ENCODE measurements at regions not wholly inside any gene's neighbourhood (a gene's known extent, or its start where the extent isn't known, plus 50 kb on each side); places are given as distances from the start of the nearest gene placed in this dataset.
A peak's percentile ranks its signal among the peaks of the same experiment; 100 is the strongest.
"Not testable (repeated sequence)": the region's sequence is repeated elsewhere in the genome, so short reads cannot be mapped to it uniquely, and the experiment has no call there.

- no peak for TF ChIP-seq CTCF (IDR thresholded peaks at IDR 0.05; ENCODE audit: control extremely low read depth, extremely low read depth, low read depth, missing control alignments)
- CTCF ChIA-PET, result interaction anchor here (1.2 to 2.0 kb wide), 7 partner anchors 9 to 132 kb away, joined by 3 to 14 read pairs (median 5); no protein-coding TSS in a partner anchor
- POLR2A ChIA-PET, result no interaction called here
- DNase-seq (ENCODE audit: extremely low spot score), result no peak
Observed at GRCh38 chr5:108696951-108697715, 50.6 kb upstream of the FER start.

- TF ChIP-seq CTCF (IDR thresholded peaks at IDR 0.05; ENCODE audit: control extremely low read depth, extremely low read depth, low read depth, missing control alignments), result no peak
- DNase-seq (ENCODE audit: extremely low spot score), result no peak
- CTCF ChIA-PET, result interaction anchor here (1.3 to 1.8 kb wide), 3 partner anchors 16 to 131 kb away, joined by 3 to 8 read pairs (median 4); no protein-coding TSS in a partner anchor
- POLR2A ChIA-PET, result no interaction called here
Observed at GRCh38 chr5:108696407-108696806, 51.3 kb upstream of the FER start.

GRCh38 chr5:108688485-108688884 lies 59.2 kb upstream of the FER start:
- DNase-seq (ENCODE audit: extremely low spot score), result no peak
- no peak for TF ChIP-seq CTCF (IDR thresholded peaks at IDR 0.05; ENCODE audit: control extremely low read depth, extremely low read depth, low read depth, missing control alignments)
- CTCF ChIA-PET, result interaction anchor here (1.4 to 3.0 kb wide), 4 partner anchors 9 to 46 kb away, joined by 5 to 14 read pairs (median 6); no protein-coding TSS in a partner anchor
- POLR2A ChIA-PET, result no interaction called here

GRCh38 chr5:108687595-108688200 lies 60.0 kb upstream of the FER start:
- no peak for TF ChIP-seq CTCF (IDR thresholded peaks at IDR 0.05; ENCODE audit: control extremely low read depth, extremely low read depth, low read depth, missing control alignments)
- POLR2A ChIA-PET, result no interaction called here
- DNase-seq (ENCODE audit: extremely low spot score), result peak; percentile 32
- CTCF ChIA-PET, result interaction anchor here (1.2 to 3.0 kb wide), 5 partner anchors 8 to 45 kb away, joined by 3 to 14 read pairs (median 5); no protein-coding TSS in a partner anchor

GRCh38 chr5:108686676-108687075 lies 61.0 kb upstream of the FER start:
- no peak for TF ChIP-seq CTCF (IDR thresholded peaks at IDR 0.05; ENCODE audit: control extremely low read depth, extremely low read depth, low read depth, missing control alignments)
- POLR2A ChIA-PET, result no interaction called here
- CTCF ChIA-PET, result interaction anchor here (1.1 to 3.0 kb wide), 4 partner anchors 11 to 44 kb away, joined by 3 to 14 read pairs (median 5); no protein-coding TSS in a partner anchor
- DNase-seq (ENCODE audit: extremely low spot score), result no peak

- DNase-seq (ENCODE audit: extremely low spot score); POLR2A ChIA-PET: not testable (repeated sequence)
- CTCF ChIA-PET, result interaction anchor here (0.7 to 1.6 kb wide), 4 partner anchors 12 to 42 kb away, joined by 3 to 4 read pairs (median 3); no protein-coding TSS in a partner anchor
Observed at GRCh38 chr5:108685448-108686216, 62.1 kb upstream of the FER start.

Data from GM10248 (cell line).